ENCODE measurements at regions not wholly inside any gene's neighbourhood (a gene's known extent, or its start where the extent isn't known, plus 50 kb on each side); places are given as distances from the start of the nearest gene placed in this dataset.

DNA sequence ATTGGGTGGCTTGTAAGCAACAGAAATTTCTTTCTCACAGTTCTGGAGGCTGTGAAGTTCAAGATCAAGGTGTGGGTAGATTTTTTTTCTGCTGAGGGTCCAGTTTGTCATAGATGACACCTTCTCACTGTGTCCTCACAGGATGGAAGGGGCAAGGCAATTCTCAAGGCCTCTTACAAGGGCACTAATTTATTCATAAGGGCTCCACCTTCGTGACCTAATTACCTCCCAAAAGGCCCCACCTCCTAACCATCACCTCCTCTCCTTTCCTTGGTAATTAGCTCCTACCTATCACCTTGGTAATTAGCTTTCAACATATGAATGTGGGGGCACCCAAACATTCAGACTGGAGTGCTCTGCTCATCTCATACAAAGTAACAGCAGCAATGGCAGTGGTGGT lies 92.3 kb upstream of the CD44 start:
- DNase-seq (ENCODE audit: low spot score) = no peak

DNA sequence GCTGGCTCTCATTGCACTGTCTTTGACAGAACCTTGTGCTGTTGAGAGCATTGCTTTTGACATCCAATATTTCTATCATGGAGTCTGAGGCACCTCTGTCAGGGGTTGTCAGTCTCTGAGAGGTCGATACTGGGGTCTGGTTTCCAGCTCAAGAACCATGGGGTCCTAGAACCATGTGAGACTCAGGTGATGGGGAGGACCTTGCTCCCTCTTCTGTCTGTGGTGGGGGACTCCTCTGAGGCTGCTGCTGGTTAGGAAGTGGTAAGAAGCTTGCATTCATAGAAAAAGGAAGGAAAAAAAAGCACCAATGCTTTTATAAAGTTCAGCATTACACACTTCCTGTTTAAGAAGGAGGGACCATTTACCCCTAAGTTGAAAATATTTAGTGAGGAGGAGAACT lies 91.8 kb upstream of the CD44 start:
- no peak for DNase-seq (ENCODE audit: low spot score)

DNA sequence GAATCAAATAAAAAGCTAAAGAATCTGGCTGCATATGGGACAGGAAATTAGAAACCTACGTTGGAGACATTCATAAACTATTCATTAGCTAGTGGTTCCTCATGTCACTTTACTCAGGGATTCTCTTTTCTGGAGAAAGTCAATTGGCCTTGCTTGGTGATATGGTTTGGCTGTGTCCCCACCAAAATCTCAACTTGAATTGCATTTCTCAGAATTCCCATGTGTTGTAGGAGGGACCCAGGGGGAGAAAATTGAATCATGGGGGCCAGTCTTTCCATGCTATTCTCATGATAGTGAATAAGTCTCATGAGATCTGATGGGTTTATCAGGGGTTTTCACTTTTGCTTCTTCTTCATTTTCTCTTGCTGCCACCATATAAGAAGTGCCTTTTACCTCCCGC lies 91.2 kb upstream of the CD44 start:
- DNase-seq (ENCODE audit: low spot score) = no peak

GRCh38 chr11:35048346-35048745 lies 90.6 kb upstream of the CD44 start:
- DNase-seq (ENCODE audit: low spot score) = peak; percentile 15

DNA sequence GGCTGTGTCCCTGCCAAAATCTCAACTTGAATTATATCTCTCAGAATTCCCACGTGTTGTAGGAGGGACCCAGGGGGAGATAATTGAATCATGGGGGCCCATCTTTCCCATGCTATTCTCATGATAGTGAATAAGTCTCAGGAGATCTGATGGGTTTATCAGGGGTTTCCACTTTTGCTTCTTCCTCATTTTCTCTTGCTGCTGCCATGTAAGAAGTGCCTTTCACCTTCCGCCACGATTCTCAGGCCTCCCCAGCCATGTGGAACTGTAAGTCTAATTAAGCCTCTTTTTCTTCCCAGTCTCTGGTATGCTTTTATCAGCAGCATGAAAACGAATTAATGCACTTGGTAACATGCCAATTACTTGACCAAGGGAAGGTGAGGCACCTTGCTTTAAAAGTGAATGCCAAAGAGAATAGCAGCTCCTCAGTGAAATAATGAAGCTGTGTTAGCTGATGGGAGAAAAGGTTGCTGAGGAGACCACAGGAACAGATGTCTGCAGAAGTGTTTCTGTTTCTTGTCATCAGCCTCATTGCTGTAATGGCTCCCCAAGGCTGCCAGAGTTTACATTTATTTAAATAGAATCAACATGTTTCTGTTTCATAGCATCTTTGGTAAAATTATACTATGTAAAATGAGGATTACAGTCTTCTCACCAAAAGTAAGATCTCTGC lies 89.0 kb upstream of the CD44 start:
- no peak for DNase-seq (ENCODE audit: low spot score)

- DNase-seq (ENCODE audit: low spot score) = no peak
Measured at GRCh38 chr11:35050541-35050995, 88.4 kb upstream of the CD44 start.

DNA sequence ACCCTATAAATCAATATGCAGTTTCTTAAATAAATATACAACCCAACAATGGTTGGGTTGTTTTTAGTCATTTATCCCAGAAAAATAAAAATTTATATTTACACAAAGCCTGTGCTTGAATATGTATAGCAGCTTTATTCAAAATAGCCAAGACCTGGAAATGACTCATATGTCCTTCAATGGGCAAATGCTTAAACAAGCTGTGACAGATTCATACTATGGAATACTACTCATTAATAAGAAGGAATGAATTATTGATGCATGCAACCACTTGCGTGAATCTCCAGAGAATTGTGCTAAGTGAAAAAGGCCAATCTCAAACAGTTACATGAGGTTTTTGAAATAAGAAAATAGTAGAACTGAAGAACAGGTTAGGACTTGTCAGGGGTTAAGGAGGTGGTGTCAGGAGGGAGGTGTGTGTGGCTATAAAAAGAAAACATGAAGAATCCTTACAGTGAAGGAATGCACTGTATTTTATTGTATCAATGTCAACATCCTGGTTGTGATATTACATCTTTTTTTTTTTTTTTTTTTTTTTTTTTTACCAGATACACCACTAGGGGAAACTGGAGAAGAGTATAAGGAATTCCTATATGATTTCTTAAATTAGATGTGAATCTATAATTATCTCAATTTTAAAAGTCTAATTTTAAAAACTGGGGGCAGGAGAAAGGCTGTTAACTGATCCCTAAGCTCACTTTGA lies 82.4 kb upstream of the CD44 start:
- peak; percentile 22 for DNase-seq (ENCODE audit: low spot score)

GRCh38 chr11:35057926-35058668 lies 80.9 kb upstream of the CD44 start:
- DNase-seq (ENCODE audit: low spot score) = no peak

- DNase-seq (ENCODE audit: low spot score) = no peak
Measured at GRCh38 chr11:35058669-35059434, 80.1 kb upstream of the CD44 start.

DNA sequence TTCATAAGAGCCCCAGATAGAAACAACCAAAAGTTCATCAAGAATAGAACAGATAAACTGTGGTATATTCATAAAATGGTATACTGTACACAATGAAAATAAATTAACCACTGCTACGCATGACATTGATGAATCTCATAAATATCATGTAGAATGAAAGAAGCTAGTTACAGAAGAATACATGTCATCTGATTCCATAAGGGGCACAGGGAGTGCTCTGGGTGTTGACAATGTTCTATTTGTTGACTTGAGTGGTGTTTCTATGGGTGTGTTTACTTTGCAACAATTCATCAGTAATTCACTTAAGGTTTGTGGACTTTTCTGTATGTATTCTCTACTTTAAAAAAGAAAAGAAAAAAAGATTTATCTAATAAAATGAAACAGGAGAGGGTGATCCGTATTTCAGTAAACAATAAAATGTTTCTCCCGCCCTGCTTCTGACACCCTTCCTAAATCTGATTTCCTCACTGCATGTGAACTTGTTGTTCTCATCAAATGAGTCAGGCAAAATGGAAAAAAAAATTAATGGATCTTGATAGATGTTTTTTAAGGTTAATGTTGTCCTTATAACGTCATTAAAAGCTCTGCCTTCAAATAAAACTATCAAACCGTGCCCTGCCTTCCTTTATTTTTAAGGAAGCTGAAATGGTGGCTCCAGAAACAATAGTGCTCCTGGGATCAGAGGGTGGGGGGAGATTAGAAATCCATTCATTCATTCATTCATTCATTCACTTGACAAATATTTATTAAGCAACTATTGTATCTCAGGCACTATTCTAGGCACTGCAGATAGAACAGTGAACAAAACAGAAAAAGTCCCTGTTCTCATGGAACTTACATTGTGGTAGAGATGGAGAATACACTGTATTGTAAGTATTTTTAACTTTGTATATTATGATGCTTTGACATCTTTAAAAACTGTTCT lies 77.2 kb upstream of the CD44 start:
- peak; percentile 31 for DNase-seq (ENCODE audit: low spot score)

- no peak for DNase-seq (ENCODE audit: low spot score)
Measured at GRCh38 chr11:35063488-35063931, 75.5 kb upstream of the CD44 start.

DNA sequence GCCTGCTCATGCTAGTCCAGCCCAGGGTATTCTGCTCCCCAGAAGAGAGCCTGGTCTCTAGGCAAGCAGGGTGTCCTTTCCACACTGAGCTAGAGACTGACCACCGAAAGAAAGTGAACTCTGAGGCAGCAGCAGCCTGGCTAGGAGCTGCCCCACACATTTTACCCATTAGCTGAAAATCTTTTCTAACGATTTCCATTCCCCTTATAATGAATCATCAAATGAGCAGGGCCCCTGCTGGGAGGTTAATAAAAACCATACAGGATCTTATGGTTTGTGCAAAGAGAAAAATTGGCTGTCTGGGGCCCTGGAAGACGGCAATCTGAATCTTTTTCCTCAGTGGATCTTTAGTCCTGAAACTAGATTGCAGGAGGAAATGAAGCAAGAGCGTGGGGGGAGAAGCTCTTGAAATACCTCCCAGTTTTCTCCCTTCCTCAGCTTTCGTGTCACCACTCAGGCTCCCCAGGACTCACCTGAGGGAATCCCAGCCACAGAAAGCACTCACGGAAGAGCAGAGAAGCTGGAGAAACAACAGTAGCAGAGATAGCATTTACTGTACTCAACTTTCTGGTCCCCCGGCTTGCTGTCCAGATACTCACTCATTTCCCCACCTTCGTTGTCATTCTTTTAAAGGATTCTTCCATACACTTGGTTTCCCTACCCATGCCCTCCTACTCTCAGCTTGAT lies 74.7 kb upstream of the CD44 start:
- DNase-seq (ENCODE audit: low spot score) = no peak

DNA sequence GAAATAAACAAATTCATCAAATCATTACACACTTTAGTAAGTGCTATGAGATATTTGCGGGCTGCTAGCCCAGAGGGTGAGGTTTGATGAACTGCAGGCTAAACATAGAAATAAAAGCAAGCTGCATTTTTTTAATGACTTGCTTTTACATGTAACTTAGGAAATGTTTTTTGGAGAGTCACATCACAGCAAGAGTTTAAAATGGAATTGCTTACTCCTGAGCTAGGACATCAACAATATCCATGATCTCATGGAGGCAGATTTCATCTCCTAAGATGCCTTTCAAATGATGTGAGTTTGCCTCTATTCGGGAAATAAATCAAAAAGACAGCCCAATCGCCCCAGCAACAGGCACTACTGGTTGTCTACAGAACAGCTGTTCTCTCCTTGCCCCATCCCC lies 73.4 kb upstream of the CD44 start:
- no peak for DNase-seq (ENCODE audit: low spot score)

DNA sequence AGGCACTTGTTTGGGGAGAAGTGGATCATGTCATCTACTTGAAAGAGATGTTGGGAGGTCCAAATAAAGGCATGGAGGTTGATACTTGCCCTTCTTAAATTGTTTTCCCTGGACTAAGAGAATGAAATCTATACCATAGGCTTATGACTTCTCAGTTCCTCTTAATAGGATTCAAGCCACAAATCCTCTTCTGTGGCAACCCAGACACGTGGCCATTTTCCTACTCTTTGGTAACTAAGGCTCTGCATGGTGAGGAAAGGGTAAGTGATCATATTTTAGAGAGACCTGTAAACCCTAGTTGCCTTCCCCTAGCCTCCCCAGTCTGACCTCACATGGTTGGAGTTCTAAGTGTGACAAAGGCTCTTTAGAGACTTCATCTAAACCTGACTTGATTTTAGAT lies 72.9 kb upstream of the CD44 start:
- DNase-seq (ENCODE audit: low spot score) = no peak

DNA sequence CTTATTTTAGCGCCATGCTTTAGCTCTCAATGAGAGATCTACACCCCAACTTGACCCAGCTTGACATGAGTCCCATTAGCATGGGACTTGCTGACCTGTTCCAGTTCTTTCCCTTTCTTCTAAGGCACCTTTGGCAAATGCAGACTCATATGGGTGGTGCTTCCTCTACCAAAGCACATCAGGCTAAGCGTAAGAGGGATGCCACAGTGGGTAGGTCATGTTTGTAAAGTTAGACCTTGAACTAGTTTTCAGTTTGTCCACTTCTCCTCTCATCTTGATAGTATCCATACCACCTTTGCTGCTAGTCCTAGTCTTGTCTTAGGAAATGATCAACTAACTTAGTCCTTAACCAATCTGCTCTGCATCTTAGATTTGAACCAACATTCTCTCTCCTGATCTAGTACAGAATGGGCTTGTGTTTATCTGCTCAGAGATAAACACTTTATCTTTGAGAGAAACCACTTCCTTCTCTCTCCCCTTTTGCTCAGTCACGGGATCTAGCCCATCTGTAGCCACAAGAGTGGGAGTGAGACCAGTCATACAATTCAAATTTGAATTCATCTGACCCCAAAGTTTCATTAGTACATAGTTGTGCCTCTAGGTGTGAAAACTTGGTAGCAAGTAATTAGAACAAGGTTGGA lies 72.1 kb upstream of the CD44 start:
- no peak for DNase-seq (ENCODE audit: low spot score)

DNA sequence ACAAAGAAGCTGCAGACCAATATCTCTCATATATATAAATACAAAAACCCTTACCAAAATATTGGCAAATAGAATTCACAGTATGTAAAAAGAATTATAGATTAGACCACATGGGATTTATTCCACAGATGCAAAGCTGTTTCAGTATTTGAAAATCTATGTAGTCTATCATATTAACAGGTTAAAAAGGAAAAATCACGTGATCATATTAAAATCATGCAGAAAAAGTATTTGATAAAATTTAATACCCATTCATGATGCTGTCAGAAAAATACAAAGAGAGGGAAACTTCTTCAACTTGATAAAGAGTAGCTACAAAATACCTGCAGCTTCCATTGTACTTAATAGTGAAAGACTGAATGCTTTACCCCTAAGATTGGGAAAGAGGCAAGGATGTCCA lies 67.2 kb upstream of the CD44 start:
- no peak for DNase-seq (ENCODE audit: low spot score)

DNA sequence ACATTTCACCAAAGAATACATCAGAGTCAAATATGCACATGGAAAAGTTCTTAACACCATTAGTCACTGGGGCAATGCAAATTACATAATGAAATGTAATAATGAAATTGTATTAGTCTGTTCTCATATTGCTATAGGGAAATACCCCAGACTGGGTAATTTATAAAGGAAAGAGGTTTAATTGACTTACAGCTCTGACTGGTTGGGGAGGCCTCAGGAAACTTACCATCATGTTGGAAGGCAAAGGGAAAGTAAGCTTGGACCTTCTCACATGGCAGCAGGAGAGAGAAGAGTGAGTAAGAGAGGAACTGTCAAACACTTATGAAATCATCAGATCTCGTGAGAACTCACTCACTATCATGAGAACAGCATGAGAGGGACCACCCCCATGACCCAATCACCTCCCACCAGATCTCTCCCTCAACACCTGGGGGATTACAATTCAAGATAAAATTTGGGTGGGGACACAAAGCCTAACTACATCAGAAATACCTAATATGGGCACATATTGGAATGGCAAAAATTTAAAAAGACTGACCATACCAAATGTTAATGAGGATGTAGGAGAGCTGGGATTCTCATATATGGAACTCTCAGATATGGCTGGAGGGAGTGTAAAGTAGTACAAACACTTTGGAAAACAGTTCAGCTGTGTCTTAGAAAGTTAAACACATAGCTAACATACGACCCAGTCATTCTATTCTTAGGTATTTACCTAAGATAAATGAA lies 65.1 kb upstream of the CD44 start:
- no peak for DNase-seq (ENCODE audit: low spot score)

- no peak for DNase-seq (ENCODE audit: low spot score)
Measured at GRCh38 chr11:35076201-35077100, 62.5 kb upstream of the CD44 start.
